ENCODE measurements at regions not wholly inside any gene's neighbourhood (a gene's known extent, or its start where the extent isn't known, plus 50 kb on each side); places are given as distances from the start of the nearest gene placed in this dataset.

- TF ChIP-seq EZH2 (IDR thresholded peaks at IDR 0.05) (no peak), CTCF (IDR thresholded peaks at IDR 0.05) (no peak), EZH2phosphoT487 (IDR thresholded peaks at IDR 0.05) (no peak)
Measured at GRCh38 chr12:92297405-92297804, 151.8 kb upstream of the BTG1 start.

Measured in neural progenitor cell (in vitro differentiated cells).